GM23248 (cell line): ENCODE measurements at regions not wholly inside any gene's neighbourhood (a gene's known extent, or its start where the extent isn't known, plus 50 kb on each side); places are given as distances from the start of the nearest gene placed in this dataset.

Experiments
- DNase-seq: peaks from one replicate; pipeline ENCODE4 v3.0.0-alpha.2; 2015
- H2AFZ ChIP-seq: fragments of 200-600 bp; sonication (generic); 2 replicates; pipeline ENCODE4 v1.6.1; 2016; ENCODE audit warnings: antibody characterized with exemption
- H3F3A ChIP-seq: fragments of 200-600 bp; sonication (generic); 2 replicates; pipeline ENCODE4 v1.6.1; 2016; ENCODE audit warnings: mild to moderate bottlenecking, antibody characterized with exemption, mixed run types; ENCODE audit not compliant: insufficient read depth
- H3K27ac ChIP-seq: fragments of 200-600 bp; sonication (generic); 2 replicates; pipeline ENCODE4 v1.5.1; 2016; ENCODE audit warnings: mild to moderate bottlenecking
- H3K27me3 ChIP-seq: fragments of 200-600 bp; sonication (generic); replicated peaks from 2 replicates; pipeline ENCODE4 v1.6.1; 2016; ENCODE audit warnings: mild to moderate bottlenecking; ENCODE audit not compliant: insufficient read depth
- H3K36me3 ChIP-seq: fragments of 200-600 bp; sonication (generic); 2 replicates; pipeline ENCODE4 v1.6.1; 2016; ENCODE audit warnings: low read depth, mild to moderate bottlenecking
- H3K4me1 ChIP-seq: fragments of 200-600 bp; sonication (generic); 2 replicates; pipeline ENCODE4 v1.6.1; 2016; ENCODE audit warnings: mild to moderate bottlenecking; ENCODE audit not compliant: insufficient read depth
- H3K4me2 ChIP-seq: fragments of 200-600 bp; sonication (generic); one replicate; pipeline ENCODE4 v1.6.1; 2016; ENCODE audit warnings: mild to moderate bottlenecking; ENCODE audit not compliant: unreplicated experiment
- H3K4me3 ChIP-seq: fragments of 200-600 bp; sonication (generic); 2 replicates; pipeline ENCODE4 v1.5.1; 2016; ENCODE audit warnings: mild to moderate bottlenecking
- H3K79me2 ChIP-seq: fragments of 200-600 bp; sonication (generic); 2 replicates; pipeline ENCODE4 v1.6.1; 2016; ENCODE audit warnings: mild to moderate bottlenecking; ENCODE audit not compliant: insufficient read depth
- H3K9ac ChIP-seq: fragments of 200-600 bp; sonication (generic); 2 replicates; pipeline ENCODE4 v1.6.1; 2016; ENCODE audit warnings: mild to moderate bottlenecking
- H3K9me2 ChIP-seq: fragments of 200-600 bp; sonication (generic); 2 replicates; pipeline ENCODE4 v1.6.1; 2016; ENCODE audit warnings: mixed run types, mild to moderate bottlenecking, moderate library complexity; ENCODE audit not compliant: insufficient read depth
- H3K9me3 ChIP-seq: fragments of 200-600 bp; sonication (generic); one replicate; pipeline ENCODE4 v1.6.1; 2017; ENCODE audit warnings: low read depth
- H4K20me1 ChIP-seq: fragments of 200-600 bp; sonication (generic); 2 replicates; pipeline ENCODE4 v1.6.0; 2016; ENCODE audit not compliant: insufficient read depth
- EZH2 ChIP-seq: fragments of 200-600 bp; sonication (generic); IDR thresholded peaks from 2 replicates; pipeline ENCODE4 v1.6.1; 2018; ENCODE audit warnings: antibody characterized with exemption, mild to moderate bottlenecking; ENCODE audit not compliant: insufficient read depth, poor library complexity, severe bottlenecking
- EZH2phosphoT487 ChIP-seq: fragments of 200-600 bp; sonication (generic); IDR thresholded peaks from 2 replicates; pipeline ENCODE4 v1.6.1; 2018; ENCODE audit warnings: antibody characterized with exemption, moderate library complexity, mild to moderate bottlenecking, low read depth; ENCODE audit not compliant: insufficient read depth
- WGBS, 2 experiments: methylation state at CpG; one replicate each; pipeline ENCODE4 v1.1.6; 2015 to 2017; ENCODE audit warnings: low lambda C conversion rate in 2 of 2, low coverage in 1 of 2; ENCODE audit errors: missing lambda C conversion rate in 2 of 2; 5-methylcytosine and 5-hydroxymethylcytosine counted together
- in situ Hi-C: fragments of 300-500 bp; cut with MboI; formaldehyde crosslinking; loops from 2 replicates; pipeline ENCODE4 v1.15.0; 2020

DNA sequence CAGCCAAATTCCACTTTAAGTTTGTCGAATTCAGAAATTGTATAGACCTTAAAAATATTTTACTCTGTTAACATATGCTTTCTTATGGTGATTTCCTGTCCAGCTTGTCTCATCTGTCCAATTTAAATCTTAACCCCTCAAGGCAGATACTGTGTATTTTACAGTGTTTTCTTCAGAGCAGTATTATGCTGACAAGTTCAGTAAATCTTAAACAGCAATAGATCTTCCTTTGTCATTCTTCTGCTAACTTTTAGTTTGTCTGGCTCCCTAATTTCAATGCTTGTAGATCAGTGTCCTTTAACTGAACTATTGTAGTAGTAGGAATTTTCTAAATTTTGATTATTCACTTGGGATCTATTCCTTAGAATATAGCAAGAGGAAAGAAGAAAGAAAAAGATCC lies 52.8 kb upstream of the MEIS1 start:
- no peak overlapping the region for H3K9ac ChIP-seq
- TF ChIP-seq EZH2phosphoT487 (no peak), EZH2 (no peak)
- no peak for DNase-seq
- H3K27me3 ChIP-seq = peaks cover 50% of the 10 kb centered on the region
- no peak overlapping the region for H3K4me2 ChIP-seq
- no peaks in the 10 kb centered on the region for H3K9me3 ChIP-seq
- WGBS, 2 experiments = 30 to 39% methylated on average over 1 of the region's 1 CpG
- no peaks in the 10 kb centered on the region for H3F3A ChIP-seq
- no peaks in the 10 kb centered on the region for H3K79me2 ChIP-seq
- no peaks in the 10 kb centered on the region for H3K36me3 ChIP-seq
- no peaks in the 10 kb centered on the region for H4K20me1 ChIP-seq
- in situ Hi-C loops = no loop called here
- no peak overlapping the region for H3K27ac ChIP-seq
- no peaks in the 10 kb centered on the region for H3K9me2 ChIP-seq
- H3K4me3 ChIP-seq = no peak overlapping the region
- no peak overlapping the region for H2AFZ ChIP-seq
- H3K4me1 ChIP-seq = no peaks in the 10 kb centered on the region

GRCh38 chr2:66379473-66379872 lies 55.5 kb upstream of the MEIS1 start:
- no peaks in the 10 kb centered on the region for H4K20me1 ChIP-seq
- no peak overlapping the region for H3K9ac ChIP-seq
- no peak overlapping the region for H2AFZ ChIP-seq
- no peak for DNase-seq
- H3K36me3 ChIP-seq = no peaks in the 10 kb centered on the region
- no peak overlapping the region for H3K4me3 ChIP-seq
- H3K9me2 ChIP-seq = no peaks in the 10 kb centered on the region
- H3K4me1 ChIP-seq = no peaks in the 10 kb centered on the region
- peaks cover 44% of the 10 kb centered on the region for H3K27me3 ChIP-seq
- no peaks in the 10 kb centered on the region for H3K79me2 ChIP-seq
- H3K9me3 ChIP-seq = no peaks in the 10 kb centered on the region
- TF ChIP-seq EZH2phosphoT487 (no peak), EZH2 (no peak)
- H3F3A ChIP-seq = no peaks in the 10 kb centered on the region
- H3K4me2 ChIP-seq = no peak overlapping the region
- in situ Hi-C loops = no loop called here
- no peak overlapping the region for H3K27ac ChIP-seq

GRCh38 chr2:66377832-66378231 lies 57.1 kb upstream of the MEIS1 start:
- H4K20me1 ChIP-seq = no peaks in the 10 kb centered on the region
- TF ChIP-seq EZH2 (no peak), EZH2phosphoT487 (no peak)
- peaks cover 42% of the 10 kb centered on the region for H3K27me3 ChIP-seq
- no peaks in the 10 kb centered on the region for H3F3A ChIP-seq
- no peak overlapping the region for H2AFZ ChIP-seq
- H3K4me3 ChIP-seq = no peak overlapping the region
- H3K9me3 ChIP-seq = no peaks in the 10 kb centered on the region
- no peak overlapping the region for H3K27ac ChIP-seq
- in situ Hi-C loops = no loop called here
- no peaks in the 10 kb centered on the region for H3K79me2 ChIP-seq
- H3K9ac ChIP-seq = no peak overlapping the region
- no peaks in the 10 kb centered on the region for H3K4me1 ChIP-seq
- no peak overlapping the region for H3K4me2 ChIP-seq
- no peak for DNase-seq
- H3K9me2 ChIP-seq = no peaks in the 10 kb centered on the region
- WGBS, 2 experiments = 60 to 73% methylated on average over 6 of the region's 6 CpGs
- no peaks in the 10 kb centered on the region for H3K36me3 ChIP-seq

GRCh38 chr2:66370824-66371223 lies 64.1 kb upstream of the MEIS1 start:
- TF ChIP-seq EZH2phosphoT487 (no peak), EZH2 (no peak)
- H2AFZ ChIP-seq = no peak overlapping the region
- H3K27ac ChIP-seq = no peak overlapping the region
- no peaks in the 10 kb centered on the region for H3K36me3 ChIP-seq
- H3K27me3 ChIP-seq = peaks cover 59% of the 10 kb centered on the region
- H3K4me3 ChIP-seq = no peak overlapping the region
- no peak overlapping the region for H3K9ac ChIP-seq
- no peak for DNase-seq
- no peaks in the 10 kb centered on the region for H3K4me1 ChIP-seq
- H3K79me2 ChIP-seq = no peaks in the 10 kb centered on the region
- no peaks in the 10 kb centered on the region for H3K9me2 ChIP-seq
- in situ Hi-C loops = no loop called here
- no peaks in the 10 kb centered on the region for H3F3A ChIP-seq
- no peak overlapping the region for H3K4me2 ChIP-seq
- 60 to 66% methylated on average over 2 of the region's 2 CpGs for WGBS, 2 experiments
- H4K20me1 ChIP-seq = no peaks in the 10 kb centered on the region
- H3K9me3 ChIP-seq = no peaks in the 10 kb centered on the region

DNA sequence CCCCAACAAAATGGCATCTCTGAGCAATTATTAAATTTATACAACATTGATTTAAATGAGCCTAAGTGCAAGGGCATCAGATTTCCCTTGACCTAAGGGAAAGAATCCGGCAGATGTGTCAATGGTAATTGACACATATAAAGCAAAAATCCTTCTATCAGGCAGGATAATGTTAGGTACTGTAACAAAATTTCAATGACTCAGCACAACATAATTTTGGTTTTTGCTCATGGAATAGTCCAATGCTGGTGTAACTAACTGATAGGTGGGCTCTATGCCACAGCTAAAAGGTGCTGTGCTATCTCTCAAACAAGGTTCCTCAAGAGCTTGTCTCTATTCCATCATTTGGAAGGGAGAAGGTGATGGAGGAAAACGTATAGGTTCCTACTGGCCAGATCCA lies 68.3 kb upstream of the MEIS1 start:
- 42% methylated on average over 2 of the region's 2 CpGs for WGBS, 2 experiments
- Histone ChIP-seq H3K27ac (no peak overlapping the region), H3K9me2 (no peaks in the 10 kb centered on the region), H3K4me2 (no peak overlapping the region), H3K27me3 (peaks cover 66% of the 10 kb centered on the region), H3K79me2 (no peaks in the 10 kb centered on the region), H3K4me1 (0 out of 2 replicates have a peak, but pooled peaks cover 4% of the 10 kb centered on the region), H3F3A (peaks cover 11% of the 10 kb centered on the region; the same call in 1 of the 2 replicates), H3K4me3 (no peak overlapping the region), H4K20me1 (no peaks in the 10 kb centered on the region), H3K9me3 (no peaks in the 10 kb centered on the region), H3K9ac (no peak overlapping the region), H2AFZ (no peak overlapping the region), H3K36me3 (no peaks in the 10 kb centered on the region)
- TF ChIP-seq EZH2phosphoT487 (no peak), EZH2 (no peak)
- DNase-seq = no peak
- in situ Hi-C loops = no loop called here
